Liver (tissue), 7 donors: ENCODE measurements at regions not wholly inside any gene's neighbourhood (a gene's known extent, or its start where the extent isn't known, plus 50 kb on each side); places are given as distances from the start of the nearest gene placed in this dataset.

ENCODE experiments used
- DNase-seq: peaks from one replicate; pipeline ENCODE4 v3.0.0-alpha.2; 2017; ENCODE audit warnings: low spot score
- H3K27ac ChIP-seq, 2 donors: one replicate each; pipeline ENCODE4 v1.7.0; 2013; ENCODE audit warnings: inconsistent platforms in 2 of 2, low read length in 2 of 2, control low read depth in 1 of 2, low read depth in 1 of 2, mild to moderate bottlenecking in 1 of 2
- H3K27me3 ChIP-seq, 4 donors: one replicate each; pipeline versions ENCODE4 v1.6.1 to v1.7.0; 2013; ENCODE audit warnings: low read length in 3 of 4, inconsistent platforms in 1 of 4, mild to moderate bottlenecking in 1 of 4, moderate library complexity in 1 of 4; ENCODE audit not compliant: control insufficient read depth in 4 of 4, insufficient read depth in 4 of 4
- H3K36me3 ChIP-seq, 4 donors: one replicate each; pipeline versions ENCODE4 v1.6.1 to v1.7.0; 2013; ENCODE audit warnings: low read length in 3 of 4, mild to moderate bottlenecking in 3 of 4, low read depth in 1 of 4, moderate library complexity in 1 of 4; ENCODE audit not compliant: control insufficient read depth in 4 of 4, insufficient read depth in 3 of 4
- H3K4me1 ChIP-seq, 4 donors: one replicate each; pipeline versions ENCODE4 v1.6.1 to v1.7.0; 2013; ENCODE audit warnings: low read length in 3 of 4, mild to moderate bottlenecking in 3 of 4, moderate library complexity in 1 of 4; ENCODE audit not compliant: control insufficient read depth in 4 of 4, insufficient read depth in 4 of 4
- H3K4me3 ChIP-seq, 3 donors: one replicate each; pipeline versions ENCODE4 v1.6.1 to v1.7.0; 2013; ENCODE audit warnings: low read length in 3 of 3, control low read depth in 1 of 3, low read depth in 1 of 3, mild to moderate bottlenecking in 1 of 3
- H3K9ac ChIP-seq, 2 donors: one replicate each; pipeline ENCODE4 v1.7.0; 2013; ENCODE audit warnings: low read length in 2 of 2, mild to moderate bottlenecking in 2 of 2, moderate library complexity in 2 of 2, control low read depth in 1 of 2, low read depth in 1 of 2
- H3K9me3 ChIP-seq, 4 donors: one replicate each; pipeline versions ENCODE4 v1.6.1 to v1.7.0; 2013; ENCODE audit warnings: low read length in 3 of 4; ENCODE audit not compliant: control insufficient read depth in 4 of 4
- ATF3 ChIP-seq: IDR thresholded peaks from 2 replicates; pipeline ENCODE4 v1.6.1; 2016; ENCODE audit warnings: antibody characterized with exemption
- EGR1 ChIP-seq, 2 donors: IDR thresholded peaks; 2 replicates each; pipeline ENCODE4 v1.6.1; 2016 to 2018; ENCODE audit warnings: antibody characterized with exemption in 2 of 2, low read depth in 2 of 2
- GABPA ChIP-seq, 2 donors: IDR thresholded peaks in 1 of 2; conservative IDR thresholded peaks in 1 of 2; 2 replicates each; pipeline ENCODE4 v1.6.1; 2016; ENCODE audit warnings: antibody characterized with exemption in 2 of 2, mild to moderate bottlenecking in 1 of 2, moderate library complexity in 1 of 2
- HNF4A ChIP-seq, 2 donors: conservative IDR thresholded peaks; 2 replicates each; pipeline ENCODE4 v1.6.1; 2016; ENCODE audit warnings: antibody characterized with exemption in 2 of 2, mild to moderate bottlenecking in 2 of 2
- HNF4G ChIP-seq: IDR thresholded peaks from 2 replicates; pipeline ENCODE4 v1.6.1; 2016; ENCODE audit warnings: antibody characterized with exemption
- JUND ChIP-seq, 2 donors: IDR thresholded peaks; 2 replicates each; pipeline ENCODE4 v1.6.1; 2016; ENCODE audit warnings: antibody characterized with exemption in 2 of 2
- NR2F2 ChIP-seq: IDR thresholded peaks from 2 replicates; pipeline ENCODE4 v1.6.1; 2016; ENCODE audit warnings: antibody characterized with exemption
- RAD21 ChIP-seq, 2 donors: IDR thresholded peaks; 2 replicates each; pipeline ENCODE4 v1.6.1; 2016; ENCODE audit warnings: antibody characterized with exemption in 2 of 2, mild to moderate bottlenecking in 2 of 2
- REST ChIP-seq: IDR thresholded peaks from 2 replicates; pipeline ENCODE4 v1.6.1; 2016; ENCODE audit warnings: antibody characterized with exemption, mild to moderate bottlenecking
- RXRA ChIP-seq, 2 donors: IDR thresholded peaks; 2 replicates each; pipeline ENCODE4 v1.6.1; 2017 to 2018; ENCODE audit warnings: antibody characterized with exemption in 2 of 2, mild to moderate bottlenecking in 1 of 2
- SP1 ChIP-seq: IDR thresholded peaks from 2 replicates; pipeline ENCODE4 v1.6.1; 2018; ENCODE audit warnings: antibody characterized with exemption, mild to moderate bottlenecking
- TAF1 ChIP-seq: conservative IDR thresholded peaks from 2 replicates; pipeline ENCODE4 v1.6.1; 2016; ENCODE audit warnings: antibody characterized with exemption, mild to moderate bottlenecking
- YY1 ChIP-seq: IDR thresholded peaks from 2 replicates; pipeline ENCODE4 v1.6.1; 2016; ENCODE audit warnings: antibody characterized with exemption, mild to moderate bottlenecking
- ZBTB33 ChIP-seq: IDR thresholded peaks from 2 replicates; pipeline ENCODE4 v1.6.1; 2016; ENCODE audit warnings: antibody characterized with exemption
- WGBS: extraction: QIAGEN DNeasy Blood & Tissue Kit; methylation state at CpG from one replicate; pipeline ENCODE4 v1.1.7; 2013; 5-methylcytosine and 5-hydroxymethylcytosine counted together
- donor health status: healthy.
- donor health status: healthy.
- donor health status: healthy.
- donor health status: healthy.

- peaks cover 0 to 5% (median 0%) of the 10 kb centered on the region in 4 donors for H3K27me3 ChIP-seq
- H3K36me3 ChIP-seq, result no peaks in the 10 kb centered on the region
- H3K9ac ChIP-seq, result no peak overlapping the region
- DNase-seq, result no peak
- TF ChIP-seq YY1 (no peak), HNF4G (no peak), HNF4A (conservative IDR thresholded peaks at IDR 0.05) (no peak), GABPA (IDR thresholded peaks at IDR 0.05 in 1 of 2, conservative IDR thresholded peaks at IDR 0.05 in 1 of 2) (no peak), ZBTB33 (no peak), REST (no peak), TAF1 (no peak), EGR1 (IDR thresholded peaks at IDR 0.05; ENCODE audit: low read depth in 2 of 2) (no peak), SP1 (no peak)
- H3K27ac ChIP-seq, result no peak overlapping the region
- H3K4me1 ChIP-seq, result no peaks in the 10 kb centered on the region
- no peaks in the 10 kb centered on the region for H3K9me3 ChIP-seq
- 51% methylated on average over 5 of the region's 5 CpGs for WGBS
- no peak overlapping the region for H3K4me3 ChIP-seq
Measured at GRCh38 chr12:127690161-127690560, 576.8 kb upstream of the TMEM132C start.

- Histone ChIP-seq H3K4me3 (no peak overlapping the region), H3K9me3 (peaks cover 0 to 2% (median under 1%) of the 10 kb centered on the region in 4 donors), H3K9ac (no peak overlapping the region), H3K4me1 (no peaks in the 10 kb centered on the region), H3K27ac (no peak overlapping the region), H3K36me3 (no peaks in the 10 kb centered on the region), H3K27me3 (no peaks in the 10 kb centered on the region)
- TF ChIP-seq RAD21 (IDR thresholded peaks at IDR 0.05) (no peak), RXRA (IDR thresholded peaks at IDR 0.05) (no peak), TAF1 (no peak)
- DNase-seq, result no peak
Measured at GRCh38 chr12:127696963-127697362, 570.0 kb upstream of the TMEM132C start.

GRCh38 chr12:127703026-127703425 lies 563.9 kb upstream of the TMEM132C start:
- Histone ChIP-seq H3K4me1 (no peaks in the 10 kb centered on the region), H3K9ac (no peak overlapping the region), H3K4me3 (no peak overlapping the region), H3K27me3 (no peaks in the 10 kb centered on the region), H3K36me3 (no peaks in the 10 kb centered on the region), H3K27ac (no peak overlapping the region), H3K9me3 (peaks cover 0 to 2% (median under 1%) of the 10 kb centered on the region in 4 donors)
- DNase-seq, result no peak
- 67% methylated on average over 6 of the region's 6 CpGs for WGBS
- TF ChIP-seq ATF3 (no peak), GABPA (IDR thresholded peaks at IDR 0.05 in 1 of 2, conservative IDR thresholded peaks at IDR 0.05 in 1 of 2) (no peak), RXRA (IDR thresholded peaks at IDR 0.05) (no peak), ZBTB33 (no peak), JUND (IDR thresholded peaks at IDR 0.05) (no peak), NR2F2 (no peak), RAD21 (IDR thresholded peaks at IDR 0.05) (no peak), REST (no peak), HNF4A (conservative IDR thresholded peaks at IDR 0.05) (no peak)
